Neural progenitor cell (in vitro differentiated cells): ENCODE measurements at regions not wholly inside any gene's neighbourhood (a gene's known extent, or its start where the extent isn't known, plus 50 kb on each side); places are given as distances from the start of the nearest gene placed in this dataset.

Experiments
- DNase-seq: peaks from one replicate; pipeline ENCODE4 v3.0.0-alpha.2; 2016; ENCODE audit warnings: low spot score
- H2AFZ ChIP-seq: fragments of 200-600 bp; sonication (generic); replicated peaks from 2 replicates; pipeline ENCODE4 v1.6.1; 2016; ENCODE audit warnings: antibody characterized with exemption
- H3F3A ChIP-seq: fragments of 200-600 bp; sonication (generic); 2 replicates; pipeline ENCODE4 v1.6.1; 2016; ENCODE audit warnings: antibody characterized with exemption, low read depth
- H3K27ac ChIP-seq: fragments of 200-600 bp; sonication (generic); 2 replicates; pipeline ENCODE4 v1.5.1; 2016; ENCODE audit warnings: mild to moderate bottlenecking
- H3K27me3 ChIP-seq: fragments of 200-600 bp; sonication (generic); 2 replicates; pipeline ENCODE4 v1.6.1; 2016; ENCODE audit warnings: mild to moderate bottlenecking, moderate library complexity
- H3K36me3 ChIP-seq: fragments of 200-600 bp; sonication (generic); 2 replicates; pipeline ENCODE4 v1.5.1; 2016
- H3K4me1 ChIP-seq: fragments of 200-600 bp; sonication (generic); 2 replicates; pipeline ENCODE4 v1.6.1; 2016; ENCODE audit warnings: mixed run types
- H3K4me2 ChIP-seq: fragments of 200-600 bp; sonication (generic); 2 replicates; pipeline ENCODE4 v1.6.1; 2016
- H3K4me3 ChIP-seq: fragments of 200-600 bp; sonication (generic); 2 replicates; pipeline ENCODE4 v1.5.1; 2016
- H3K79me2 ChIP-seq: fragments of 200-600 bp; sonication (generic); 2 replicates; pipeline ENCODE4 v1.6.1; 2016; ENCODE audit warnings: low read depth
- H3K9ac ChIP-seq: fragments of 200-600 bp; sonication (generic); 2 replicates; pipeline ENCODE4 v1.6.1; 2016
- H3K9me3 ChIP-seq: fragments of 200-600 bp; sonication (generic); 2 replicates; pipeline ENCODE4 v1.5.1; 2016; ENCODE audit warnings: low read depth
- H4K20me1 ChIP-seq: fragments of 200-600 bp; sonication (generic); 2 replicates; pipeline ENCODE4 v1.6.1; 2016; ENCODE audit warnings: low read depth
- H3K27ac Mint-ChIP-seq: 3 replicates; pipeline ENCODE4 v1.8.0; 2021; ENCODE audit warnings: mixed read lengths
- H3K27me3 Mint-ChIP-seq: 2 replicates; pipeline ENCODE4 v1.8.0; 2022; ENCODE audit warnings: low read depth, mild to moderate bottlenecking, inconsistent platforms, moderate library complexity, mixed read lengths; ENCODE audit not compliant: insufficient read depth
- H3K36me3 Mint-ChIP-seq: 3 replicates; pipeline ENCODE4 v1.8.0; 2021; ENCODE audit warnings: mixed read lengths
- H3K4me1 Mint-ChIP-seq: 3 replicates; pipeline ENCODE4 v1.8.0; 2021; ENCODE audit warnings: mixed read lengths
- H3K4me3 Mint-ChIP-seq: 3 replicates; pipeline ENCODE4 v1.8.0; 2021; ENCODE audit warnings: mild to moderate bottlenecking, moderate library complexity, mixed read lengths
- H3K9me3 Mint-ChIP-seq: 3 replicates; pipeline ENCODE4 v1.8.0; 2020; ENCODE audit warnings: mixed read lengths
- CTCF ChIP-seq: fragments of 200-600 bp; sonication (generic); IDR thresholded peaks from 2 replicates; pipeline ENCODE4 v1.5.1; 2017; ENCODE audit warnings: antibody characterized with exemption, mild to moderate bottlenecking
- EZH2 ChIP-seq: fragments of 200-600 bp; sonication (generic); IDR thresholded peaks from 2 replicates; pipeline ENCODE4 v1.6.1; 2017; ENCODE audit warnings: antibody characterized with exemption, mild to moderate bottlenecking, moderate library complexity
- EZH2phosphoT487 ChIP-seq: fragments of 200-600 bp; sonication (generic); IDR thresholded peaks from 2 replicates; pipeline ENCODE4 v1.6.1; 2017; ENCODE audit warnings: antibody characterized with exemption

GRCh38 chr17:33371377-33371776 is 78.3 kb upstream of the ASIC2 start:
- DNase-seq = no peak
- Mint-ChIP-seq H3K27me3 (peaks cover 15% of the 10 kb centered on the region), H3K4me1 (peaks cover 12% of the 10 kb centered on the region), H3K4me3 (no peak overlapping the region), H3K27ac (no peak overlapping the region), H3K9me3 (no peaks in the 10 kb centered on the region), H3K36me3 (no peaks in the 10 kb centered on the region)
- H3K27me3 ChIP-seq = no peaks in the 10 kb centered on the region
- no peak overlapping the region for H3K27ac ChIP-seq
- H3K36me3 ChIP-seq = no peaks in the 10 kb centered on the region
- H3K4me3 ChIP-seq = no peak overlapping the region
- H4K20me1 ChIP-seq = no peaks in the 10 kb centered on the region
- peaks cover 8% of the 10 kb centered on the region for H3K4me1 ChIP-seq
- no peak overlapping the region for H3K9ac ChIP-seq
- H3F3A ChIP-seq = no peaks in the 10 kb centered on the region
- no peaks in the 10 kb centered on the region for H3K9me3 ChIP-seq
- H3K79me2 ChIP-seq = no peaks in the 10 kb centered on the region
- H3K4me2 ChIP-seq = no peak overlapping the region
- no peak for TF ChIP-seq EZH2phosphoT487
- no peak for TF ChIP-seq EZH2
- TF ChIP-seq CTCF = no peak
- H2AFZ ChIP-seq = no peak overlapping the region

GRCh38 chr17:33373273-33373672 is 80.2 kb upstream of the ASIC2 start:
- no peak overlapping the region for H3K4me2 ChIP-seq
- no peaks in the 10 kb centered on the region for H3K27me3 ChIP-seq
- Mint-ChIP-seq H3K27ac (no peak overlapping the region), H3K9me3 (no peaks in the 10 kb centered on the region), H3K36me3 (no peaks in the 10 kb centered on the region), H3K4me1 (peaks cover 7% of the 10 kb centered on the region), H3K4me3 (no peak overlapping the region), H3K27me3 (peaks cover 10% of the 10 kb centered on the region)
- no peaks in the 10 kb centered on the region for H3K4me1 ChIP-seq
- no peaks in the 10 kb centered on the region for H3K9me3 ChIP-seq
- H3K79me2 ChIP-seq = no peaks in the 10 kb centered on the region
- H4K20me1 ChIP-seq = no peaks in the 10 kb centered on the region
- DNase-seq = no peak
- no peak overlapping the region for H3K4me3 ChIP-seq
- H3K27ac ChIP-seq = no peak overlapping the region
- H3K36me3 ChIP-seq = no peaks in the 10 kb centered on the region
- H3K9ac ChIP-seq = no peak overlapping the region
- no peak overlapping the region for H2AFZ ChIP-seq
- no peaks in the 10 kb centered on the region for H3F3A ChIP-seq
- TF ChIP-seq EZH2 (no peak), CTCF (no peak), EZH2phosphoT487 (no peak)

- Histone ChIP-seq H3K9me3 (no peaks in the 10 kb centered on the region), H3F3A (no peaks in the 10 kb centered on the region), H3K4me2 (no peak overlapping the region), H3K36me3 (no peaks in the 10 kb centered on the region), H3K9ac (no peak overlapping the region), H3K4me1 (no peaks in the 10 kb centered on the region), H3K27ac (no peak overlapping the region), H3K79me2 (no peaks in the 10 kb centered on the region), H3K27me3 (no peaks in the 10 kb centered on the region), H4K20me1 (no peaks in the 10 kb centered on the region), H2AFZ (no peak overlapping the region), H3K4me3 (no peak overlapping the region)
- Mint-ChIP-seq H3K4me1 (peaks cover 7% of the 10 kb centered on the region), H3K36me3 (no peaks in the 10 kb centered on the region), H3K27ac (no peak overlapping the region), H3K4me3 (no peak overlapping the region), H3K27me3 (peaks cover 3% of the 10 kb centered on the region), H3K9me3 (no peaks in the 10 kb centered on the region)
- TF ChIP-seq EZH2phosphoT487 (no peak), CTCF (no peak), EZH2 (no peak)
- no peak for DNase-seq
These were observed 82.0 kb upstream of the ASIC2 start for GRCh38 chr17:33375103-33375502.

GRCh38 chr17:33375783-33376182 is 82.7 kb upstream of the ASIC2 start:
- no peaks in the 10 kb centered on the region for H3F3A ChIP-seq
- DNase-seq = no peak
- no peak overlapping the region for H3K9ac ChIP-seq
- H2AFZ ChIP-seq = no peak overlapping the region
- H3K4me2 ChIP-seq = no peak overlapping the region
- H3K27ac ChIP-seq = no peak overlapping the region
- Mint-ChIP-seq H3K4me1 (peaks cover 3% of the 10 kb centered on the region), H3K36me3 (no peaks in the 10 kb centered on the region), H3K9me3 (no peaks in the 10 kb centered on the region), H3K27me3 (no peaks in the 10 kb centered on the region), H3K27ac (no peak overlapping the region), H3K4me3 (no peak overlapping the region)
- H4K20me1 ChIP-seq = no peaks in the 10 kb centered on the region
- H3K36me3 ChIP-seq = no peaks in the 10 kb centered on the region
- TF ChIP-seq CTCF = no peak
- no peak for TF ChIP-seq EZH2phosphoT487
- TF ChIP-seq EZH2 = no peak
- H3K4me1 ChIP-seq = no peaks in the 10 kb centered on the region
- no peaks in the 10 kb centered on the region for H3K27me3 ChIP-seq
- no peak overlapping the region for H3K4me3 ChIP-seq
- H3K79me2 ChIP-seq = no peaks in the 10 kb centered on the region
- H3K9me3 ChIP-seq = no peaks in the 10 kb centered on the region
